IMR-90 (cell line): ENCODE measurements at regions not wholly inside any gene's neighbourhood (a gene's known extent, or its start where the extent isn't known, plus 50 kb on each side); places are given as distances from the start of the nearest gene placed in this dataset.

Experiments
- ATAC-seq: fragments of 200-7000 bp; cut with Tn5 transposase; 2 replicates; pipeline ENCODE4 v1.9.1; 2020; ENCODE audit warnings: low read depth, mild to moderate bottlenecking, moderate library complexity
- BruUV-seq: library from RNA; stranded (reverse); fragments of 400-500 nt; replicated peaks from 2 replicates; lab custom pipeline; 2021; lab: Mats Ljungman, UMichigan
- CTCF ChIA-PET: fragments of 300-600 bp; formaldehyde crosslinking; extraction: SDS; loops from one replicate; lab custom pipeline; 2021; ENCODE audit warnings: antibody characterized with exemption; lab: Yijun Ruan, JAX
- POLR2A ChIA-PET: fragments of 300-600 bp; sonication (Branson Sonifier 250); formaldehyde crosslinking; loops from one replicate; lab custom pipeline; 2022; ENCODE audit warnings: antibody characterized with exemption; ENCODE audit not compliant: unreplicated experiment; lab: Charles Lee
- DNase-seq: peaks from one replicate; pipeline ENCODE4 v3.0.0; 2013
- H2AFZ ChIP-seq: replicated peaks from 2 replicates; pipeline ENCODE3; 2013; ENCODE audit warnings: low read length, mild to moderate bottlenecking; ENCODE audit not compliant: poor library complexity
- H2AK5ac ChIP-seq: 2 replicates; pipeline ENCODE4 v1.6.1; 2013; ENCODE audit warnings: low read depth, low read length, inconsistent platforms
- H2AK9ac ChIP-seq: replicated peaks from 2 replicates; pipeline ENCODE3; 2013; ENCODE audit warnings: mild to moderate bottlenecking, low read depth, low read length, moderate library complexity; ENCODE audit not compliant: poor library complexity
- H2BK120ac ChIP-seq: 2 replicates; pipeline ENCODE4 v1.6.1; 2013; ENCODE audit warnings: low read depth, low read length, inconsistent platforms
- H2BK15ac ChIP-seq: 3 replicates; pipeline ENCODE4 v1.6.1; 2013; ENCODE audit warnings: low read depth, low read length, inconsistent platforms
- H2BK20ac ChIP-seq: 2 replicates; pipeline ENCODE4 v1.6.1; 2013; ENCODE audit warnings: low read depth, mild to moderate bottlenecking, inconsistent platforms, low read length, moderate library complexity
- H2BK5ac ChIP-seq: 2 replicates; pipeline ENCODE4 v1.6.1; 2013; ENCODE audit warnings: mild to moderate bottlenecking, low read depth, low read length, inconsistent platforms; ENCODE audit not compliant: poor library complexity, severe bottlenecking
- H3K14ac ChIP-seq: replicated peaks from 2 replicates; pipeline ENCODE4 v1.6.1; 2013; ENCODE audit warnings: low read depth, low read length, inconsistent platforms
- H3K18ac ChIP-seq: 2 replicates; pipeline ENCODE4 v1.6.1; 2013; ENCODE audit warnings: low read depth, low read length, control low read depth
- H3K23ac ChIP-seq: 2 replicates; pipeline ENCODE4 v1.6.1; 2013; ENCODE audit warnings: low read depth, low read length, inconsistent platforms
- H3K27ac ChIP-seq: 2 replicates; pipeline ENCODE4 v1.5.1; 2013; ENCODE audit warnings: mild to moderate bottlenecking, control low read depth, low read length; ENCODE audit not compliant: insufficient read depth
- H3K27me3 ChIP-seq: 2 replicates; pipeline ENCODE4 v1.6.1; 2013; ENCODE audit warnings: low read length; ENCODE audit not compliant: control insufficient read depth, insufficient read depth
- H3K36me3 ChIP-seq: 2 replicates; pipeline ENCODE4 v1.6.1; 2013; ENCODE audit warnings: low read length, mixed read lengths; ENCODE audit not compliant: control insufficient read depth, insufficient read depth
- H3K4ac ChIP-seq: 2 replicates; pipeline ENCODE4 v1.6.1; 2013; ENCODE audit warnings: low read depth, low read length, inconsistent platforms
- H3K4me1 ChIP-seq: 2 replicates; pipeline ENCODE4 v1.6.1; 2013; ENCODE audit warnings: low read length, mixed read lengths; ENCODE audit not compliant: control insufficient read depth, insufficient read depth
- H3K4me2 ChIP-seq: 2 replicates; pipeline ENCODE4 v1.6.1; 2013; ENCODE audit warnings: low read depth, mild to moderate bottlenecking, control low read depth, low read length, moderate library complexity
- H3K4me3 ChIP-seq: 2 replicates; pipeline ENCODE4 v1.5.1; 2013; ENCODE audit warnings: low read depth, mild to moderate bottlenecking, control low read depth, low read length, moderate library complexity; ENCODE audit not compliant: insufficient read depth
- H3K56ac ChIP-seq: 2 replicates; pipeline ENCODE4 v1.6.1; 2013; ENCODE audit warnings: low read length, inconsistent platforms; ENCODE audit not compliant: insufficient read depth; ENCODE audit errors: extremely low read depth
- H3K79me1 ChIP-seq, 2 experiments: 2 replicates each; pipeline ENCODE4 v1.6.1; 2013; ENCODE audit warnings: low read length in 2 of 2, inconsistent platforms in 1 of 2, low read depth in 1 of 2
- H3K9ac ChIP-seq: 2 replicates; pipeline ENCODE4 v1.6.1; 2013; ENCODE audit warnings: low read depth, low read length, control low read depth
- H3K9me1 ChIP-seq: 2 replicates; pipeline ENCODE4 v1.6.1; 2013; ENCODE audit warnings: low read length, inconsistent platforms; ENCODE audit not compliant: insufficient read depth
- H3K9me3 ChIP-seq: 2 replicates; pipeline ENCODE4 v1.6.1; 2013; ENCODE audit warnings: low read length; ENCODE audit not compliant: control insufficient read depth, insufficient read depth
- H4K20me1 ChIP-seq: 2 replicates; pipeline ENCODE4 v1.6.1; 2013; ENCODE audit warnings: low read length, inconsistent platforms; ENCODE audit not compliant: insufficient read depth
- H4K5ac ChIP-seq: 2 replicates; pipeline ENCODE4 v1.6.1; 2013; ENCODE audit warnings: mild to moderate bottlenecking, low read depth, low read length, control low read depth
- H4K8ac ChIP-seq, 2 experiments: 2 replicates each; pipeline ENCODE4 v1.6.1; 2013; ENCODE audit warnings: low read depth in 2 of 2, low read length in 2 of 2, control low read depth in 1 of 2, inconsistent platforms in 1 of 2
- H4K91ac ChIP-seq: 2 replicates; pipeline ENCODE4 v1.6.1; 2013; ENCODE audit warnings: low read depth, low read length, inconsistent platforms; ENCODE audit not compliant: insufficient read depth
- CEBPB ChIP-seq: IDR thresholded peaks from 2 replicates; pipeline ENCODE4 v1.6.1; 2012; ENCODE audit warnings: low read depth, low read length, improper control_type of control experiment
- CHD1 ChIP-seq: IDR thresholded peaks from 2 replicates; pipeline ENCODE4 v1.6.1; 2012; ENCODE audit warnings: low read depth, low read length, improper control_type of control experiment
- whole genome bisulfite sequencing, 2 experiments: methylation state at CpG; one replicate each; pipeline versions ENCODE4 v1.1.5 to v1.1.7; 2013; ENCODE audit warnings: missing lambda C conversion rate in 2 of 2; ENCODE audit not compliant: insufficient read length in 1 of 2; ENCODE audit errors: extremely low coverage in 2 of 2; 5-methylcytosine and 5-hydroxymethylcytosine counted together
- dilution Hi-C: fragments of 300-500 bp; cut with HindIII; formaldehyde crosslinking; loops from one replicate; pipeline ENCODE4 v1.14.3; 2018; ENCODE audit warnings: low sequenced_read_pairs; ENCODE audit not compliant: unreplicated experiment
- in situ Hi-C: fragments of 300-500 bp; cut with MboI; formaldehyde crosslinking; loops from 3 replicates; pipeline ENCODE4 v1.14.3; 2019; ENCODE audit warnings: low sequenced_read_pairs, inconsistent platforms, mixed read lengths
- intact Hi-C: fragments of 100-400 bp; cut with micrococcal nuclease; formaldehyde crosslinking; loops from 2 replicates; pipeline ENCODE4 v1.10.0; 2022

- Histone ChIP-seq H3K27ac (no peak overlapping the region), H3K56ac (no peak overlapping the region), H4K8ac (no peak overlapping the region), H2BK20ac (no peak overlapping the region), H2AK9ac (no peak overlapping the region), H3K23ac (no peak overlapping the region), H2AFZ (no peak overlapping the region), H4K5ac (no peak overlapping the region), H2AK5ac (no peak overlapping the region), H3K36me3 (no peaks in the 10 kb centered on the region), H3K9me1 (no peaks in the 10 kb centered on the region), H2BK5ac (no peak overlapping the region), H2BK15ac (no peak overlapping the region), H3K18ac (no peak overlapping the region), H3K9ac (no peak overlapping the region), H2BK120ac (no peak overlapping the region), H3K79me1 (no peaks in the 10 kb centered on the region), H4K91ac (no peak overlapping the region), H3K27me3 (no peaks in the 10 kb centered on the region), H3K4ac (no peak overlapping the region), H3K4me1 (no peaks in the 10 kb centered on the region), H3K9me3 (no peaks in the 10 kb centered on the region), H3K4me2 (no peak overlapping the region), H4K20me1 (no peaks in the 10 kb centered on the region), H3K4me3 (no peak overlapping the region), H3K14ac (no peak overlapping the region)
- WGBS, 2 experiments: no CpG with 5 or more reads among the region's 1 CpG
- dilution Hi-C loops (no loop called here), in situ Hi-C loops (no loop called here), intact Hi-C loops (no loop called here)
- ATAC-seq: no peak
- TF ChIP-seq CEBPB (peak; percentile 50; the same call in 1 of the 2 replicates), CHD1 (no peak)
- CTCF ChIA-PET: no interaction called here
- DNase-seq: no peak
- POLR2A ChIA-PET: no interaction called here
- BruUV-seq: no TSS peak
Observed at GRCh38 chr1:68831281-68831680, 334.4 kb upstream of the DEPDC1 start.
